ENCODE measurements at regions not wholly inside any gene's neighbourhood (a gene's known extent, or its start where the extent isn't known, plus 50 kb on each side); places are given as distances from the start of the nearest gene placed in this dataset.

DNA sequence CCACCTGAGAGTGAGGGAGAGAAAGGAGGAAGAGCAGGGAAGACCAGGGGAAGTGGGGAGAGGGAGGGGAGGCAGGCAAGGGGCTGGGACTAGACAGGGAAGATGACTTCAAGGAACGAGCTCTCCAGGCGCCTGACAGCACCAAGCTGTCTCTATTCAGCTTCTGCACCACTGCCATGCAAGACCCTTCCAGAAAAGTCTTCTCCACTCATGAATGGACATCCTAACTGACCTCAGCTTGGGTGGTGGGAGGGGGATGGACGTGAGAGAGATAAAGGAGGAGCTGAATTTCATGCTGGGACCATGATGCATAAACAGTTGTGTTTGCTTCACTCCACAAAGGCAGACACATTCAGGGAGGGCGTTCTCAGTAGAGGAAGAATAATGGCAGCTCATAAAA lies 206.4 kb upstream of the ARL4C start:
- Histone ChIP-seq H3K79me2 (ENCODE audit: insufficient read depth, low read length) (no peaks in the 10 kb centered on the region), H3K9ac (ENCODE audit: low read depth, low read length, poor library complexity, severe bottlenecking) (no peak overlapping the region), H3K9me3 (ENCODE audit: insufficient read depth, low read depth, low read length) (peaks cover 12% of the 10 kb centered on the region; the same call in 1 of the 2 replicates), H3K4me2 (ENCODE audit: low read depth, low read length, poor library complexity, severe bottlenecking) (no peak overlapping the region), H4K20me1 (ENCODE audit: insufficient read depth, low read length, poor library complexity, severe bottlenecking) (no peaks in the 10 kb centered on the region), H3K9me2 (replicated peaks; ENCODE audit: low read depth, low read length) (no peaks in the 10 kb centered on the region), H3F3A (ENCODE audit: low read depth) (no peaks in the 10 kb centered on the region), H3K4me1 (ENCODE audit: insufficient read depth, low read length, poor library complexity, severe bottlenecking) (no peaks in the 10 kb centered on the region), H3K4me3 (ENCODE audit: low read length, poor library complexity, severe bottlenecking) (no peak overlapping the region), H3K27me3 (ENCODE audit: insufficient read depth, low read length, poor library complexity, severe bottlenecking) (no peaks in the 10 kb centered on the region), H3K36me3 (ENCODE audit: insufficient read depth, low read length) (no peaks in the 10 kb centered on the region), H2AFZ (ENCODE audit: low read length) (no peak overlapping the region)
- TF ChIP-seq EZH2phosphoT487 (IDR thresholded peaks at IDR 0.05; ENCODE audit: borderline replicate concordance), result no peak
- TF ChIP-seq, protein P1, sequence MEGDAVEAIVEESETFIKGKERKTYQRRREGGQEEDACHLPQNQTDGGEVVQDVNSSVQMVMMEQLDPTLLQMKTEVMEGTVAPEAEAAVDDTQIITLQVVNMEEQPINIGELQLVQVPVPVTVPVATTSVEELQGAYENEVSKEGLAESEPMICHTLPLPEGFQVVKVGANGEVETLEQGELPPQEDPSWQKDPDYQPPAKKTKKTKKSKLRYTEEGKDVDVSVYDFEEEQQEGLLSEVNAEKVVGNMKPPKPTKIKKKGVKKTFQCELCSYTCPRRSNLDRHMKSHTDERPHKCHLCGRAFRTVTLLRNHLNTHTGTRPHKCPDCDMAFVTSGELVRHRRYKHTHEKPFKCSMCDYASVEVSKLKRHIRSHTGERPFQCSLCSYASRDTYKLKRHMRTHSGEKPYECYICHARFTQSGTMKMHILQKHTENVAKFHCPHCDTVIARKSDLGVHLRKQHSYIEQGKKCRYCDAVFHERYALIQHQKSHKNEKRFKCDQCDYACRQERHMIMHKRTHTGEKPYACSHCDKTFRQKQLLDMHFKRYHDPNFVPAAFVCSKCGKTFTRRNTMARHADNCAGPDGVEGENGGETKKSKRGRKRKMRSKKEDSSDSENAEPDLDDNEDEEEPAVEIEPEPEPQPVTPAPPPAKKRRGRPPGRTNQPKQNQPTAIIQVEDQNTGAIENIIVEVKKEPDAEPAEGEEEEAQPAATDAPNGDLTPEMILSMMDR (conservative IDR thresholded peaks at IDR 0.05; ENCODE audit: low read length), result no peak

DNA sequence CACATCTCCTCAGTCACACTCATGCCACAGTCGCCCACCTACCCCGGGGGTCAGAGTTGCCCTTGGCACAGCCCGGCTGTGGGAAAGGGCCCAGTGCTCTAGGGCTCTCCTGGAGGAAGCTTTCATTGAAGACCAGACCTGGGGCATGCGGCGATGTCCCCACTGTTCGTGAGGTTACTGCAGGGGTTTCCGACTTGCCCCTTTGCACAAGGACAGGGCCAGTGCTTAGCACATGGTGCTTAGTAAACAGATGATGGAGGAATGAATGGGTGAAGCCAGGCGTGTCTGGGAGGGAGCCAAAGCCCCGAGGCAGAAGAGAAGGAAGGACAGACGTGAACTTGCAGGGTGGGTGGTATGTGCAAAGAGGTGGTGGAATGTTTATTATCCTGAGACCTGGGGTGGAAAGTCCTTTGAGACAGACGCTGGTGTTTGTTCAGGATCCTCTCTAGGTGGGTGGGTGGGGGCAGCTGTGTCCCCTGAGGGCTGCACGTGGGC lies 205.9 kb upstream of the ARL4C start:
- no peaks in the 10 kb centered on the region for H4K20me1 ChIP-seq (ENCODE audit: insufficient read depth, low read length, poor library complexity, severe bottlenecking)
- no peaks in the 10 kb centered on the region for H3K27me3 ChIP-seq (ENCODE audit: insufficient read depth, low read length, poor library complexity, severe bottlenecking)
- H3K79me2 ChIP-seq (ENCODE audit: insufficient read depth, low read length), result no peaks in the 10 kb centered on the region
- no peak overlapping the region for H3K9ac ChIP-seq (ENCODE audit: low read depth, low read length, poor library complexity, severe bottlenecking)
- TF ChIP-seq, protein P1 (conservative IDR thresholded peaks at IDR 0.05; ENCODE audit: low read length), result no peak
- TF ChIP-seq EZH2phosphoT487 (IDR thresholded peaks at IDR 0.05; ENCODE audit: borderline replicate concordance), result no peak
- H3K9me3 ChIP-seq (ENCODE audit: insufficient read depth, low read depth, low read length), result peaks cover 16% of the 10 kb centered on the region; the same call in 1 of the 2 replicates
- no peak overlapping the region for H3K4me3 ChIP-seq (ENCODE audit: low read length, poor library complexity, severe bottlenecking)
- no peaks in the 10 kb centered on the region for H3K36me3 ChIP-seq (ENCODE audit: insufficient read depth, low read length)
- H3K9me2 ChIP-seq (replicated peaks; ENCODE audit: low read depth, low read length), result no peaks in the 10 kb centered on the region
- H3F3A ChIP-seq (ENCODE audit: low read depth), result no peaks in the 10 kb centered on the region
- H3K4me2 ChIP-seq (ENCODE audit: low read depth, low read length, poor library complexity, severe bottlenecking), result no peak overlapping the region
- no peak overlapping the region for H2AFZ ChIP-seq (ENCODE audit: low read length)
- H3K4me1 ChIP-seq (ENCODE audit: insufficient read depth, low read length, poor library complexity, severe bottlenecking), result no peaks in the 10 kb centered on the region

DNA sequence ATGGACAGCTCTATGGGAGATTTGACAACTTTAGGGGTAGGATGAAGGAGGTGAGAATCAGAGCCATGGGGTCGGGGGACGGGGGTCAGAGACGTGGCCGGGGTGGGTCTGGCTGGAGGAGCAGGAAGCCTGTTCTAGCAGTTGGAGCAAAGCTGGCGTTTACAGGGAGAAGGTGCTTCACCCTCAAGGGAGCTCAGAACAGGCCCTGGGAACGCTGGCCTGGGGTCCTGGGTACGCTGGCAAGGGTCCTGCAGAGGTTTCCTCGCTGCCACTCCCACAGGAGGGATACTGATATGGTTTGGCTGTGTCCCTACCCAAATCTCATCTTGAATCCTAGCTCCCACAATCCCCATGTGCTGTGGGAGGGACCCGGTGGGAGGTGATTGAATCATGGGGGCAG lies 205.0 kb upstream of the ARL4C start:
- H3K9me3 ChIP-seq (ENCODE audit: insufficient read depth, low read depth, low read length), result peaks cover 24% of the 10 kb centered on the region; the same call in 1 of the 2 replicates
- no peak overlapping the region for H2AFZ ChIP-seq (ENCODE audit: low read length)
- H3F3A ChIP-seq (ENCODE audit: low read depth), result no peaks in the 10 kb centered on the region
- no peaks in the 10 kb centered on the region for H3K79me2 ChIP-seq (ENCODE audit: insufficient read depth, low read length)
- no peak overlapping the region for H3K9ac ChIP-seq (ENCODE audit: low read depth, low read length, poor library complexity, severe bottlenecking)
- no peaks in the 10 kb centered on the region for H3K4me1 ChIP-seq (ENCODE audit: insufficient read depth, low read length, poor library complexity, severe bottlenecking)
- TF ChIP-seq EZH2phosphoT487 (IDR thresholded peaks at IDR 0.05; ENCODE audit: borderline replicate concordance), result no peak
- TF ChIP-seq, protein P1 (conservative IDR thresholded peaks at IDR 0.05; ENCODE audit: low read length), result no peak
- H3K4me2 ChIP-seq (ENCODE audit: low read depth, low read length, poor library complexity, severe bottlenecking), result no peak overlapping the region
- no peaks in the 10 kb centered on the region for H3K9me2 ChIP-seq (replicated peaks; ENCODE audit: low read depth, low read length)
- no peak overlapping the region for H3K4me3 ChIP-seq (ENCODE audit: low read length, poor library complexity, severe bottlenecking)
- no peaks in the 10 kb centered on the region for H3K27me3 ChIP-seq (ENCODE audit: insufficient read depth, low read length, poor library complexity, severe bottlenecking)
- H3K36me3 ChIP-seq (ENCODE audit: insufficient read depth, low read length), result no peaks in the 10 kb centered on the region
- no peaks in the 10 kb centered on the region for H4K20me1 ChIP-seq (ENCODE audit: insufficient read depth, low read length, poor library complexity, severe bottlenecking)

Measured in Loucy (cell line).